IMR-90 (cell line): ENCODE measurements at regions not wholly inside any gene's neighbourhood (a gene's known extent, or its start where the extent isn't known, plus 50 kb on each side); places are given as distances from the start of the nearest gene placed in this dataset.

Experiments used
- BHLHE40 ChIP-seq: fragments of 150-350 bp; IDR thresholded peaks from 2 replicates; pipeline ENCODE4 v1.6.1; 2016; ENCODE audit warnings: mild to moderate bottlenecking, low read depth, low read length
- CEBPB ChIP-seq: IDR thresholded peaks from 2 replicates; pipeline ENCODE4 v1.6.1; 2012; ENCODE audit warnings: low read depth, low read length, improper control_type of control experiment
- CTCF ChIP-seq: conservative IDR thresholded peaks from 2 replicates; pipeline ENCODE4 v1.5.1; 2012; ENCODE audit warnings: mild to moderate bottlenecking, low read depth, low read length, improper control_type of control experiment
- ELK1 ChIP-seq: fragments of 150-350 bp; IDR thresholded peaks from 2 replicates; pipeline ENCODE4 v1.6.1; 2016; ENCODE audit warnings: low read depth, mild to moderate bottlenecking, low read length, moderate library complexity, borderline replicate concordance
- MAFK ChIP-seq: IDR thresholded peaks from 2 replicates; pipeline ENCODE4 v1.6.1; 2012; ENCODE audit warnings: low read depth, low read length, improper control_type of control experiment
- MAZ ChIP-seq: IDR thresholded peaks from 2 replicates; pipeline ENCODE4 v1.6.1; 2012; ENCODE audit warnings: low read depth, mild to moderate bottlenecking, low read length, improper control_type of control experiment, moderate library complexity, borderline replicate concordance
- MXI1 ChIP-seq: IDR thresholded peaks from 2 replicates; pipeline ENCODE4 v1.6.1; 2012; ENCODE audit warnings: low read depth, mild to moderate bottlenecking, low read length, moderate library complexity, borderline replicate concordance
- NFE2L2 ChIP-seq: fragments of 150-350 bp; IDR thresholded peaks from 2 replicates; pipeline ENCODE4 v1.6.1; 2016; ENCODE audit warnings: low read depth, mild to moderate bottlenecking, low read length
- POLR2A ChIP-seq: IDR thresholded peaks from 2 replicates; pipeline ENCODE4 v1.6.1; 2012; ENCODE audit warnings: mild to moderate bottlenecking, low read depth, low read length
- RAD21 ChIP-seq: IDR thresholded peaks from 2 replicates; pipeline ENCODE4 v1.6.1; 2012; ENCODE audit warnings: low read length, improper control_type of control experiment
- RCOR1 ChIP-seq: IDR thresholded peaks from 2 replicates; pipeline ENCODE4 v1.6.1; 2012; ENCODE audit warnings: mild to moderate bottlenecking, low read length, improper control_type of control experiment; ENCODE audit not compliant: insufficient replicate concordance
- RFX5 ChIP-seq: IDR thresholded peaks from 2 replicates; pipeline ENCODE4 v1.8.0; 2012; ENCODE audit warnings: low read depth, mild to moderate bottlenecking, low read length, moderate library complexity
- SMC3 ChIP-seq: fragments of 150-350 bp; IDR thresholded peaks from 2 replicates; pipeline ENCODE4 v1.6.1; 2016; ENCODE audit warnings: low read depth, mild to moderate bottlenecking, antibody characterized with exemption, low read length, moderate library complexity
- USF2 ChIP-seq: fragments of 150-350 bp; IDR thresholded peaks from 2 replicates; pipeline ENCODE4 v1.6.1; 2017; ENCODE audit warnings: mild to moderate bottlenecking, antibody characterized with exemption, low read length, low read depth

GRCh38 chr1:106677181-106677580, 379.3 kb upstream of the PRMT6 start:
- TF ChIP-seq CTCF (no peak), RAD21 (no peak), POLR2A (no peak), MAZ (no peak), CEBPB (no peak), SMC3 (no peak), MXI1 (no peak), MAFK (no peak), RFX5 (no peak), RCOR1 (no peak), USF2 (no peak), NFE2L2 (no peak), ELK1 (no peak), BHLHE40 (no peak)
